ENCODE measurements at regions not wholly inside any gene's neighbourhood (a gene's known extent, or its start where the extent isn't known, plus 50 kb on each side); places are given as distances from the start of the nearest gene placed in this dataset.

DNA sequence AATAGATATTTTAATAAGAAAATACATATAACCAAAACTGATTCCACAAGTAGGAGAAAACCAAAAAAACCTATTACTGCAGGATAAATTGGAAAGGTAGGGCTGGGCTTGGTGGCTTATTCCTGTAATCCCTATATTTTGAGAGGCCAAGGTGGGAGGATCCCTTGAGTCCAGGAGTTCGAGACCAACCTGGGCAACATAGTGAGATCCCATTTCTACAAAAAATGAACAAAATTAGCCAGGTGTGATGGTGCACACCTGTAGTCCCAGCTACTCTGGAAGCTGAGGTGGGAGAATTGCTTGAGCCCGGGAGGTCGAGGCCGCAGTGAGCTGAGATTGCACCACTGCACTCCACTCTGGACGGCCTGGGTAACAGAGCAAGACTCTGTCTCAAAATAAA, 189.2 kb upstream of the IER5L start:
- no peaks in the 10 kb centered on the region for H3K27me3 ChIP-seq (replicated peaks in 1 of 4; ENCODE audit: control insufficient read depth in 3 of 4, extremely low read depth in 1 of 4, insufficient read depth in 3 of 4, low read length in 3 of 4)
- CTCF ChIA-PET (ENCODE audit: partially characterized antibody): interaction anchor here (0.9 kb wide), 1 partner anchor 119 kb away, joined by 3 read pairs; no protein-coding TSS in a partner anchor
- H3K23ac ChIP-seq (ENCODE audit: insufficient read length): no peak overlapping the region
- no peak overlapping the region for H2AFZ ChIP-seq (ENCODE audit: low read length)
- no peak overlapping the region for H4K8ac ChIP-seq (ENCODE audit: extremely low read depth, insufficient read depth, low read length)
- no peak overlapping the region for H2BK12ac ChIP-seq (ENCODE audit: low read depth, low read length)
- H3K18ac ChIP-seq (ENCODE audit: extremely low read depth, low read length): no peak overlapping the region
- no peak overlapping the region for H3K4ac ChIP-seq (replicated peaks; ENCODE audit: insufficient read length, low read depth, low read length)
- H4K5ac ChIP-seq (ENCODE audit: insufficient read length, low read depth, low read length): no peak overlapping the region
- H3K9ac ChIP-seq (replicated peaks in 1 of 4; ENCODE audit: extremely low read depth in 1 of 4, low read depth in 3 of 4, low read length in 3 of 4): no peak overlapping the region
- no peak for FAIRE-seq
- no peak overlapping the region for H3K4me2 ChIP-seq (ENCODE audit: insufficient read depth in 1 of 2, low read depth in 2 of 2, low read length in 2 of 2)
- H3K79me2 ChIP-seq (ENCODE audit: control insufficient read depth in 1 of 2, insufficient read depth in 2 of 2, low read length in 2 of 2): no peaks in the 10 kb centered on the region
- no peaks in the 10 kb centered on the region for H3K23me2 ChIP-seq (ENCODE audit: low read depth, low read length)
- TF ChIP-seq HDAC6 (IDR thresholded peaks at IDR 0.05; ENCODE audit: low read depth, low read length) (no peak), RAD21 (IDR thresholded peaks at IDR 0.05 in 1 of 2, conservative IDR thresholded peaks at IDR 0.05 in 1 of 2; ENCODE audit: low read depth in 2 of 2, low read length in 2 of 2) (no peak), TCF12 (IDR thresholded peaks at IDR 0.05; ENCODE audit: low read depth, low read length) (no peak), BRCA1 (IDR thresholded peaks at IDR 0.05; ENCODE audit: low read depth, low read length) (no peak), POLR2AphosphoS5 (IDR thresholded peaks at IDR 0.05; ENCODE audit: low read depth, low read length) (no peak), KDM5A (IDR thresholded peaks at IDR 0.05; ENCODE audit: low read length) (no peak), CBX8 (IDR thresholded peaks at IDR 0.05; ENCODE audit: borderline replicate concordance, low read depth, low read length) (no peak), ZNF274 (IDR thresholded peaks at IDR 0.05; ENCODE audit: borderline replicate concordance, extremely low read depth, low read length) (no peak), SP2 (IDR thresholded peaks at IDR 0.05; ENCODE audit: low read length) (no peak), TBP (IDR thresholded peaks at IDR 0.05; ENCODE audit: low read depth, low read length) (no peak), YY1 (IDR thresholded peaks at IDR 0.05; ENCODE audit: low read depth, low read length) (no peak)
- TF ChIP-seq, protein P1, sequence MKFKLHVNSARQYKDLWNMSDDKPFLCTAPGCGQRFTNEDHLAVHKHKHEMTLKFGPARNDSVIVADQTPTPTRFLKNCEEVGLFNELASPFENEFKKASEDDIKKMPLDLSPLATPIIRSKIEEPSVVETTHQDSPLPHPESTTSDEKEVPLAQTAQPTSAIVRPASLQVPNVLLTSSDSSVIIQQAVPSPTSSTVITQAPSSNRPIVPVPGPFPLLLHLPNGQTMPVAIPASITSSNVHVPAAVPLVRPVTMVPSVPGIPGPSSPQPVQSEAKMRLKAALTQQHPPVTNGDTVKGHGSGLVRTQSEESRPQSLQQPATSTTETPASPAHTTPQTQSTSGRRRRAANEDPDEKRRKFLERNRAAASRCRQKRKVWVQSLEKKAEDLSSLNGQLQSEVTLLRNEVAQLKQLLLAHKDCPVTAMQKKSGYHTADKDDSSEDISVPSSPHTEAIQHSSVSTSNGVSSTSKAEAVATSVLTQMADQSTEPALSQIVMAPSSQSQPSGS (IDR thresholded peaks at IDR 0.05; ENCODE audit: low read length): no peak
- TF ChIP-seq, protein P2, sequence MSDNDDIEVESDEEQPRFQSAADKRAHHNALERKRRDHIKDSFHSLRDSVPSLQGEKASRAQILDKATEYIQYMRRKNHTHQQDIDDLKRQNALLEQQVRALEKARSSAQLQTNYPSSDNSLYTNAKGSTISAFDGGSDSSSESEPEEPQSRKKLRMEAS (IDR thresholded peaks at IDR 0.05): no peak
- H2BK15ac ChIP-seq (ENCODE audit: low read length): no peak overlapping the region
- 91% methylated on average over 5 of the region's 5 CpGs; no CpG with 5 or more reads in 1 of the 2 experiments for WGBS, 2 experiments (ENCODE audit: extremely low coverage in 1 of 2, insufficient coverage in 1 of 2, insufficient read length in 1 of 2, insufficient replicate concordance in 2 of 2, low coverage in 1 of 2, low lambda C conversion rate in 2 of 2, missing lambda C conversion rate in 1 of 2)
- H3K4me1 ChIP-seq (replicated peaks in 1 of 4; ENCODE audit: control insufficient read depth in 3 of 4, insufficient read depth in 4 of 4, low read length in 3 of 4): no peaks in the 10 kb centered on the region
- no peak for DNase-seq (ENCODE audit: low read depth in 1 of 2, low spot score in 2 of 2)
- no peak overlapping the region for H2AK5ac ChIP-seq (ENCODE audit: low read depth, low read length)
- H3K79me1 ChIP-seq (ENCODE audit: low read depth, low read length): no peaks in the 10 kb centered on the region
- H4K91ac ChIP-seq (replicated peaks; ENCODE audit: insufficient read length, low read length): no peak overlapping the region
- H3K56ac ChIP-seq (replicated peaks; ENCODE audit: insufficient read length, low read depth, low read length): no peak overlapping the region
- no peaks in the 10 kb centered on the region for H4K20me1 ChIP-seq (replicated peaks in 1 of 2; ENCODE audit: control insufficient read depth in 1 of 2, insufficient read depth in 2 of 2, low read length in 2 of 2)
- no peak overlapping the region for H2BK20ac ChIP-seq (ENCODE audit: low read length)
- H3K36me3 ChIP-seq (ENCODE audit: control insufficient read depth in 2 of 4, insufficient read depth in 4 of 4, low read length in 3 of 4): no peaks in the 10 kb centered on the region
- no peak overlapping the region for H2BK120ac ChIP-seq (replicated peaks; ENCODE audit: low read depth, low read length)
- peaks cover 0 to 4% of the 10 kb centered on the region in 2 experiments; a peak in 1 of 4 replicates for H3K9me3 ChIP-seq (ENCODE audit: insufficient read depth in 2 of 2, low read depth in 1 of 2, low read length in 1 of 2)
- no peak overlapping the region for H2BK5ac ChIP-seq (ENCODE audit: low read depth, low read length)
- POLR2A ChIA-PET (ENCODE audit: partially characterized antibody): no interaction called here
- H3K4me3 ChIP-seq (ENCODE audit: extremely low read depth in 1 of 4, insufficient read depth in 2 of 4, low read depth in 3 of 4, low read length in 4 of 4): no peak overlapping the region
- H3K27ac ChIP-seq (ENCODE audit: low read depth, low read length): no peak overlapping the region
- no peak overlapping the region for H3K14ac ChIP-seq (ENCODE audit: insufficient read length)
